Tibial nerve (tissue), 4 donors: ENCODE measurements at regions not wholly inside any gene's neighbourhood (a gene's known extent, or its start where the extent isn't known, plus 50 kb on each side); places are given as distances from the start of the nearest gene placed in this dataset.

ENCODE experiments used
- EP300 ChIP-seq, 2 donors: sonication (generic); formaldehyde crosslinking; IDR thresholded peaks; one replicate each; pipeline ENCODE4 v1.6.1; 2017; ENCODE audit warnings: antibody characterized with exemption in 2 of 2, mild to moderate bottlenecking in 1 of 2
- TF ChIP-seq, protein P1 (sequence below), 5 experiments: fragments of 200-600 bp in 3 of 5; fragments of 450-650 bp in 2 of 5; sonication (generic) in 3 of 5; IDR thresholded peaks; one replicate each; pipeline ENCODE4 v1.5.1; 2016 to 2019; ENCODE audit warnings: antibody characterized with exemption in 5 of 5, mild to moderate bottlenecking in 3 of 5, moderate library complexity in 2 of 5

DNA sequence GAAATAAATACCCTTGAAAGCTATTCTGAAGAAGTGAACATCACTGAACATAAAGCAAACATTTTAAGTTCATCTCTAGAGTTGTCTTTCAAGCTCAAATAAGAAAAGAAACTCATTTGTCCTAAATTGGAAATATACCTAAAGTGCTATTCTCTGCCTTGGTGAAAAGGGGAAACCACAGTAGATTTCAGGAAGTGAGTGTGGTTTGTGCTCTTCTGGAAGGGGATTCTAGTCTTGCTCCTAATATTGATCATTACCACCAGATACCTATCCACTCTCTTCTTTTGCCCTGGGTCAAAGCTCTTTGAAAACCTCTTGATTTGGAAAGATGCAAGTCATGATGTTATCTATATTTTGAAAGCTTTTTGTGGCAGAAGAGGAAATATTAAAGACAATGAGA lies 798.1 kb downstream of the ADGRL2 start:
- TF ChIP-seq, protein P1, sequence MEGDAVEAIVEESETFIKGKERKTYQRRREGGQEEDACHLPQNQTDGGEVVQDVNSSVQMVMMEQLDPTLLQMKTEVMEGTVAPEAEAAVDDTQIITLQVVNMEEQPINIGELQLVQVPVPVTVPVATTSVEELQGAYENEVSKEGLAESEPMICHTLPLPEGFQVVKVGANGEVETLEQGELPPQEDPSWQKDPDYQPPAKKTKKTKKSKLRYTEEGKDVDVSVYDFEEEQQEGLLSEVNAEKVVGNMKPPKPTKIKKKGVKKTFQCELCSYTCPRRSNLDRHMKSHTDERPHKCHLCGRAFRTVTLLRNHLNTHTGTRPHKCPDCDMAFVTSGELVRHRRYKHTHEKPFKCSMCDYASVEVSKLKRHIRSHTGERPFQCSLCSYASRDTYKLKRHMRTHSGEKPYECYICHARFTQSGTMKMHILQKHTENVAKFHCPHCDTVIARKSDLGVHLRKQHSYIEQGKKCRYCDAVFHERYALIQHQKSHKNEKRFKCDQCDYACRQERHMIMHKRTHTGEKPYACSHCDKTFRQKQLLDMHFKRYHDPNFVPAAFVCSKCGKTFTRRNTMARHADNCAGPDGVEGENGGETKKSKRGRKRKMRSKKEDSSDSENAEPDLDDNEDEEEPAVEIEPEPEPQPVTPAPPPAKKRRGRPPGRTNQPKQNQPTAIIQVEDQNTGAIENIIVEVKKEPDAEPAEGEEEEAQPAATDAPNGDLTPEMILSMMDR (IDR thresholded peaks at IDR 0.05), result no peak
- no peak for TF ChIP-seq EP300 (IDR thresholded peaks at IDR 0.05)
